ENCODE measurements at regions not wholly inside any gene's neighbourhood (a gene's known extent, or its start where the extent isn't known, plus 50 kb on each side); places are given as distances from the start of the nearest gene placed in this dataset.

DNA sequence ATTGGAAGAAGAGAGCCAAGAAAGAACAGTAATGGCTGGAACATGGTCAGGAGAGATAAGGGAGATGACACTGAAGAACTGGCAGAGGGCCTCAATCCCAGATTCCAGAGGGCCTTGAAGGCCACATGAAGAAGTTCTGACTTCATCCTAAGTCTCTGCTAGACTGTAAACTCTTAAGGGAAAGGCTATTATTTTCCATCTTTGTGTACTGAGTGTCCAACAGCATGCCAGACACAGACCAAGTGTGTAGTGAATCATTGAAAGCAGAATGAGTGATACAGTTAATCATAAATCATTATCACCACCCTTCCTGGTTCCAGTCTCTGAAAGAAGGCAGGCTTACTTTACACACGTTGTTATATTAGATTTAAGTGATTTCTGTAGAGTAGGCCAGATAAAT is 185.3 kb upstream of the C11orf87 start:
- no peaks in the 10 kb centered on the region for H3K36me3 ChIP-seq
- no peaks in the 10 kb centered on the region for H3F3A ChIP-seq (ENCODE audit: low read depth)
- no peak overlapping the region for H3K4me3 Mint-ChIP-seq
- H3K36me3 Mint-ChIP-seq, result no peaks in the 10 kb centered on the region
- H3K9me3 ChIP-seq (ENCODE audit: low read depth), result no peaks in the 10 kb centered on the region
- H3K9me3 Mint-ChIP-seq, result peaks cover 3% of the 10 kb centered on the region
- no peaks in the 10 kb centered on the region for H3K4me1 ChIP-seq
- peaks cover 2% of the 10 kb centered on the region for H3K27me3 Mint-ChIP-seq (ENCODE audit: insufficient read depth, low read depth)
- TF ChIP-seq EZH2phosphoT487 (IDR thresholded peaks at IDR 0.05) (no peak), EZH2 (IDR thresholded peaks at IDR 0.05) (no peak)
- TF ChIP-seq, protein P1, sequence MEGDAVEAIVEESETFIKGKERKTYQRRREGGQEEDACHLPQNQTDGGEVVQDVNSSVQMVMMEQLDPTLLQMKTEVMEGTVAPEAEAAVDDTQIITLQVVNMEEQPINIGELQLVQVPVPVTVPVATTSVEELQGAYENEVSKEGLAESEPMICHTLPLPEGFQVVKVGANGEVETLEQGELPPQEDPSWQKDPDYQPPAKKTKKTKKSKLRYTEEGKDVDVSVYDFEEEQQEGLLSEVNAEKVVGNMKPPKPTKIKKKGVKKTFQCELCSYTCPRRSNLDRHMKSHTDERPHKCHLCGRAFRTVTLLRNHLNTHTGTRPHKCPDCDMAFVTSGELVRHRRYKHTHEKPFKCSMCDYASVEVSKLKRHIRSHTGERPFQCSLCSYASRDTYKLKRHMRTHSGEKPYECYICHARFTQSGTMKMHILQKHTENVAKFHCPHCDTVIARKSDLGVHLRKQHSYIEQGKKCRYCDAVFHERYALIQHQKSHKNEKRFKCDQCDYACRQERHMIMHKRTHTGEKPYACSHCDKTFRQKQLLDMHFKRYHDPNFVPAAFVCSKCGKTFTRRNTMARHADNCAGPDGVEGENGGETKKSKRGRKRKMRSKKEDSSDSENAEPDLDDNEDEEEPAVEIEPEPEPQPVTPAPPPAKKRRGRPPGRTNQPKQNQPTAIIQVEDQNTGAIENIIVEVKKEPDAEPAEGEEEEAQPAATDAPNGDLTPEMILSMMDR (IDR thresholded peaks at IDR 0.05), result no peak
- no peaks in the 10 kb centered on the region for H4K20me1 ChIP-seq (ENCODE audit: low read depth)
- DNase-seq (ENCODE audit: low spot score), result no peak
- H3K9ac ChIP-seq, result no peak overlapping the region
- no peaks in the 10 kb centered on the region for H3K79me2 ChIP-seq (ENCODE audit: low read depth)
- H3K4me3 ChIP-seq, result no peak overlapping the region
- H3K27ac ChIP-seq, result no peak overlapping the region
- H3K4me1 Mint-ChIP-seq, result peaks cover 16% of the 10 kb centered on the region
- no peak overlapping the region for H3K27ac Mint-ChIP-seq
- H3K4me2 ChIP-seq, result no peak overlapping the region
- no peak overlapping the region for H2AFZ ChIP-seq (replicated peaks)
- no peaks in the 10 kb centered on the region for H3K27me3 ChIP-seq

DNA sequence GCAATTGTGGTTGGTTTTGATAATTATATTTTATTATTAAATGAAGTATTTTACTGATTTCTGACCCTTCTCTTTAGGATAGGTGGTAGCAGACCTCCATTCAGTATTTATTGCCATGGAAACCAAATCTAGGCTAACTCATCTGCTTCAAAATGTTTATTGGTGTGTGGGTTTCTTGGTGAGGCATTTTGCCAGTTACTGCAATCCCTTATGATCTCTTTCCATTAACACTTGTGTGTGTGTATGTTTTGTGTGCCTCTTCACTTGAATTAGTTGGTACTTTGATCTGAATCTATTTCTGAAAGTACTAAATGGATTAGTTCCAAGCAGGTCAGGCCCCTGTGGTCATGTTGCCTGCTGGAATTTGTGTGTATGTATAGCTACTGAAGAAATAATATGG is 184.4 kb upstream of the C11orf87 start:
- H3K4me3 Mint-ChIP-seq, result no peak overlapping the region
- H2AFZ ChIP-seq (replicated peaks), result no peak overlapping the region
- no peaks in the 10 kb centered on the region for H3K27me3 ChIP-seq
- no peak for DNase-seq (ENCODE audit: low spot score)
- H3K4me3 ChIP-seq, result no peak overlapping the region
- H3K36me3 Mint-ChIP-seq, result no peaks in the 10 kb centered on the region
- peaks cover 22% of the 10 kb centered on the region for H3K4me1 Mint-ChIP-seq
- H4K20me1 ChIP-seq (ENCODE audit: low read depth), result no peaks in the 10 kb centered on the region
- H3K4me1 ChIP-seq, result no peaks in the 10 kb centered on the region
- H3K36me3 ChIP-seq, result no peaks in the 10 kb centered on the region
- peaks cover 3% of the 10 kb centered on the region for H3K9me3 Mint-ChIP-seq
- H3K27ac Mint-ChIP-seq, result no peak overlapping the region
- H3K4me2 ChIP-seq, result no peak overlapping the region
- H3F3A ChIP-seq (ENCODE audit: low read depth), result no peaks in the 10 kb centered on the region
- H3K79me2 ChIP-seq (ENCODE audit: low read depth), result no peaks in the 10 kb centered on the region
- H3K9me3 ChIP-seq (ENCODE audit: low read depth), result no peaks in the 10 kb centered on the region
- H3K9ac ChIP-seq, result no peak overlapping the region
- H3K27me3 Mint-ChIP-seq (ENCODE audit: insufficient read depth, low read depth), result peaks cover 2% of the 10 kb centered on the region
- H3K27ac ChIP-seq, result no peak overlapping the region
- TF ChIP-seq EZH2 (IDR thresholded peaks at IDR 0.05), result no peak
- TF ChIP-seq, protein P1 (IDR thresholded peaks at IDR 0.05), result no peak
- TF ChIP-seq EZH2phosphoT487 (IDR thresholded peaks at IDR 0.05), result no peak

DNA sequence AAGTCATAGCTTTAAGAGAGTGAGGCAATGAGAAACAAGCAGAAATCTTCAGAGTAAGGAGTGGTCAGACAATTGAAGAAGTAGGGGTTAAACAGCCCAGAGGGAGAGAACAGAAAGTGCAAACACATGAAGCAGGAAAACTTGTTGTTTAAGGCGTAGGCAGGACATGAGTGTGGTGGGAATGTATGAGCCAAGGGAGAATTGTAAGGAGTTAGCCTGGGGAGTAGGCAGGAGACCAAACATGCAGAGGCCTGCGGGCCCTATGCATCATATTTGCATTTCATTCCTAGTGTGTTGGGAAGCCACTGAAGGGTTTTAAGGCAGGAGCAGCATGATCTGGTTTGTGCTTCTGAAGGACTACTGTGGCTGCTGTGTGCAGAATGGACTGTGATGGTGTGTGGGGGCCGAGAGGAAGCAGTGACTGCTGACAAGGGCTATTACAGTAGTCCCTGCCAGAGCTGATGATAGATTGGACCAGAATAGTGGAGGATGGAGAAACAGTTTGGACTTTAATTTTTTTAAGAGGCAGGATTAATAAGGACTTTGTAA is 179.9 kb upstream of the C11orf87 start:
- Mint-ChIP-seq H3K27me3 (ENCODE audit: insufficient read depth, low read depth) (no peaks in the 10 kb centered on the region), H3K4me3 (no peak overlapping the region), H3K36me3 (no peaks in the 10 kb centered on the region), H3K27ac (peak overlapping the region; percentile 0), H3K9me3 (peaks cover 3% of the 10 kb centered on the region), H3K4me1 (peaks cover 16% of the 10 kb centered on the region)
- no peaks in the 10 kb centered on the region for H4K20me1 ChIP-seq (ENCODE audit: low read depth)
- H3K4me2 ChIP-seq, result no peak overlapping the region
- no peaks in the 10 kb centered on the region for H3K27me3 ChIP-seq
- H3F3A ChIP-seq (ENCODE audit: low read depth), result no peaks in the 10 kb centered on the region
- H3K9ac ChIP-seq, result no peak overlapping the region
- H3K9me3 ChIP-seq (ENCODE audit: low read depth), result no peaks in the 10 kb centered on the region
- H3K36me3 ChIP-seq, result no peaks in the 10 kb centered on the region
- no peak overlapping the region for H3K4me3 ChIP-seq
- H3K27ac ChIP-seq, result no peak overlapping the region
- no peak for DNase-seq (ENCODE audit: low spot score)
- H3K4me1 ChIP-seq, result no peaks in the 10 kb centered on the region
- H2AFZ ChIP-seq (replicated peaks), result peak overlapping the region; percentile 5
- no peak for TF ChIP-seq EZH2phosphoT487 (IDR thresholded peaks at IDR 0.05)
- TF ChIP-seq EZH2 (IDR thresholded peaks at IDR 0.05), result no peak
- TF ChIP-seq, protein P1 (IDR thresholded peaks at IDR 0.05), result no peak
- no peaks in the 10 kb centered on the region for H3K79me2 ChIP-seq (ENCODE audit: low read depth)

All from neural progenitor cell (in vitro differentiated cells).